ENCODE measurements at regions not wholly inside any gene's neighbourhood (a gene's known extent, or its start where the extent isn't known, plus 50 kb on each side); places are given as distances from the start of the nearest gene placed in this dataset.

GRCh38 chr13:48146122-48146521, 51.2 kb upstream of the MED4 start:
- no peak for DNase-seq (ENCODE audit: low read depth in 2 of 2)

Data from stimulated activated CD8-positive, alpha-beta memory T cell treated with anti-CD3 and anti-CD28 coated beads, Interleukin-15, amount 100 ng/mL, for 48 hours (primary cell).